Sciatic nerve (tissue), 2 donors: ENCODE measurements at regions not wholly inside any gene's neighbourhood (a gene's known extent, or its start where the extent isn't known, plus 50 kb on each side); places are given as distances from the start of the nearest gene placed in this dataset.
A peak's percentile ranks its signal among the peaks of the same experiment; 100 is the strongest.
"Not testable (repeated sequence)": the region's sequence is repeated elsewhere in the genome, so short reads cannot be mapped to it uniquely, and the experiment has no call there.

ENCODE experiments used
- ATAC-seq: fragments of 200-7000 bp; cut with Tn5 transposase; one replicate; pipeline ENCODE4 v1.9.1; 2020; ENCODE audit warnings: mild to moderate bottlenecking, moderate library complexity
- DNase-seq: peaks from one replicate; pipeline ENCODE4 v3.0.0-alpha.2; 2020; ENCODE audit warnings: low spot score
- intact Hi-C: fragments of 100-400 bp; cut with DNase I; formaldehyde crosslinking; loops from one replicate; pipeline ENCODE4 v1.14.2; 2022
- donor health status: DM: no; HTN: no; CAD: no.
- donor health status: DM: no; HTN: no; CAD: no.

DNA sequence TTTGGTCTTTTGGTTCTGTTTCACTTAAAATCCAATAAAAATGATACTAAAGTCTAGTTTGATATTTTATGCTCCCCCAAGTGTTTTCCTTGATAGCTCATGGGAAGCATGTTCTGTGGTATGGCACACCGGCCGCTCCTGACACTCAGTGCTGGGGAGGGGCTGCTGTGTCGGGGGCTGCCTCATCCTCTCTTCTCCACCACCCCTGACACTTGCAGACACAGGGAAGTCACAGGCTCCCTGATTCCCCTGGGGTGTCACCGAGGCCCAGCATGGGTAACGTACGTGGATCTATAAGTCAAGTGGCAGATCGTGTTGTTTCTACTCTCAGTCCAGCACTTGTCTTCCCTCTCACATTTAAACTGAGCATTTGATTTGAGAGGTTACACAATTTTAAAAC, 508.6 kb downstream of the TNS3 start:
- no peak for DNase-seq
- no peak for ATAC-seq
- intact Hi-C loops: no loop called here

DNA sequence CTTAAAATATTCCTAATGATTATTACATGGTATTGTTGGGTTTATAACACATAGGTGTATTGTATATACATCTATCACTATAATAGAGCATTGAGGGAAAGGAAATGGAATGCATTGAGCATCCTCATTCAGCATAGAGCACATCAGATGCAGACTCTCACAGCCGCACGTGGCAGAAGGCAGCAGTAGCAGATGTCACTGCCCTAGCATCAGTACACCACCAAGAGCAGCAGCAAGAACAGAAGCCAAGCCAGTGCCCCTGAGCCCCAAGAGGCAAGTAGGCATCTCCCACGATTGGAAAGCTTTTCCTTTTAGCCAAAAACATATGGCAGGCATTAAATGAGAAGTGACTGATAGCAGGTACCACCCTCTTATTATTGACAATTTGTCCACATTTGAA, 510.0 kb downstream of the TNS3 start:
- intact Hi-C loops: no loop called here
- ATAC-seq (no peak), DNase-seq (no peak)

DNA sequence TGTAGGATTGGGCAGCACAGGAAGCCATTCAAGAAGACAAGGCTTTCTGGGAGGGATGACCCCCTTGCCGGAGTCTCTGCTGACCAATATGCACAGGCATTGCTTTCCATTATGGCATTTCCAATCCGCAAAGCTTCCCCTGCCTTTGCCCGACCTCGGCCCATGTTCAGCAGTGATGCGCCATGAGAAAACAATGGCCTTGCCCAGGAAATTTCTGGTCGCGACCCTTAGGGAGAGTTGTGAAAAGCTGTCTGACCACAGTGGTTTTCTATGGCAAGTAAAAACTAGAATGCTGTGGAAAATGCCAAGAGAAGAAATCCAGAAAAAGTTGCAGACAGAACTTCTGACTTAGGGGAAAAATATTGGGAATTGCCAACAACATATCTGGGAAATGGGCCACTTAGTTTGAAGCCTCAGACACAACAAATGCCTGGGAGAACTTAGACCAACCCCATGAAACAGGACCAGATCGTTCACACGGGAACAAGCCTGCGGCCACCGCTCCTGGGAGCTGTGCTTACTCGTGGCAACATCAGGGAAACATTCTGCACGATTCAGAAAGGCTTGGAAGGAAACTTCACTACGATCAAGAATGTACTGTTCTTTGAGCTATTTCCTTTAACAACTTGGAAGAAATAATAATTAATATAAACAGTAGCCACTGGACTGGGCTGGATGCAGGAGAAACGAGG, 512.4 kb downstream of the TNS3 start:
- no peak for DNase-seq
- ATAC-seq: peak; percentile 71
- intact Hi-C loops: no loop called here

DNA sequence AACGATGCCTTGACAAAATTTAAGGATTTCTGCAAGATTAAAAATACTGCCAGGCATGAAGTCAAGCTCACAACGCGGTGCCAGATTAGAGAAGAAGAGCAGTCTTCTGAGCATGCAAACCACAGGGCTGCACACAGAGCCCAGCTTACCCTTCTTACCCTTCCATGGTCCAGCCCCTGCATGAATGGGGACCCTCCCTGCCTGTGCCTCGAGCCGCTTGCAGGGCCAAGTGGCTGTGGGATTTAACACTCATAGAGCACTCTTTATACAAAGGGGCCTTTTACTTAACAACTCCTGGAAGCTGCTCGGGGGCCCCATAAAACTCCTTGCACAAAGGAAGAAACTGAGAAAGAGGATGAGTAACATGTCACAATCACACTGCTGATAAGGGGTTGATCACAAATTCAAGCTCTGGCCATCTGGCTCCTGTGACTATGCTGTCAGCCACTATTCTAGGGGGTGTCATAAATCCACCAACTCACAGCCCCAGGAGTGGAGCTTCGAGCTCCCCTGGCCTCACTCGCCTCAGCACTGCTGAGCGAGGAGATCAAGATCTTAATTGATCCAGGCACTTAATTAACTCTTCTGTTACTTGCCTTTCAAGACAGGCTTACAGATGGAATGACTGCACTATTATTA, 514.8 kb downstream of the TNS3 start:
- no peak for DNase-seq
- no peak for ATAC-seq
- intact Hi-C loops: no loop called here

DNA sequence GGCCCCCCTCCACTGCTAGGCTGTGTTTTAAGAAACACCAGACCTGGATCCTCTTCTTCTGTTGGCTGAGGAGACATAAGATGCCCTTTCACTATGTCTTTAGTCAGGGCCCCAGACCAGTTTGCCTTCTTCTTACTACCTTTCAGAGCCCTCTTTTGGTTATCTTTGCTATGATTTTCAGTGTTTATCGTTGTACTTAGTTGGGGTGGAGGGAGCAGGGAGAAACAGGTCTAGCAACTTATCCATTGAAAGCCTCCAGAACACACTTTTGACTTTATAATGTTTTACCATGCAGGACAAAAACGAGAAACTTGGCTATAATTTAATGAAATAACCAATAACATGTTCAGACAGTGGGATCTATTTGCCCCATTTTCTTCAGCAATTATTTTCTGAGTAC, 525.2 kb downstream of the TNS3 start:
- no peak for ATAC-seq
- intact Hi-C loops: no loop called here
- no peak for DNase-seq

DNA sequence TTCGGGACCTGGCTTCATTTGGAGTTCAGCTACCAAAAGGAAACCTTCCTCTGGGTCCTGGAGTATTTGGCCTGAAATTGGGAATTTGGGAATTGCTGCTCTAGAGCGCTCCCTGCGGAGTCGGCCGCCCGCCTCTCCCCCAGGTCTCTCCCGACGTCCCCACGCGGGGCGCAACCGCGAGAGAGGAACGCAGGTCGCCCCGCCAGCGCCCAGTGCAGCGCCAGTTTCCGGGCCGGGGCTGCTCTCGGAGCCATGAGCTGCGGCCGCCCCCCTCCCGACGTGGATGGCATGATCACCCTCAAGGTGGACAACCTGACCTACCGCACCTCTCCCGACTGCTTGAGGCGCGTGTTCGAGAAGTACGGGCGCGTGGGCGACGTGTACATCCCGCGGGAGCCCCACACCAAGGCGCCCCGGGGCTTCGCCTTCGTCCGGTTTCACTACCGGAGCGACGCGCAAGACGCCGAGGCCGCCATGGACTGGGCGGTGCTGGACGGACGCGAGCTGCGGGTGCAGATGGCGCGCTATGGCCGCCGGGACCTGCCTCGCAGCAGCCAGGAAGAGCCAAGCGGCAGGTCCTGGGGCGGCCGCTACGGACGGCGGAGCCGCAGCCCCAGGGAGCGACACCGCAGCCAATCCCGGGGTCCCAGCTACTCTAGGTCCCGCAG, 529.2 kb downstream of the TNS3 start:
- intact Hi-C loops: not testable (repeated sequence)
- peak; percentile 42 for ATAC-seq

DNA sequence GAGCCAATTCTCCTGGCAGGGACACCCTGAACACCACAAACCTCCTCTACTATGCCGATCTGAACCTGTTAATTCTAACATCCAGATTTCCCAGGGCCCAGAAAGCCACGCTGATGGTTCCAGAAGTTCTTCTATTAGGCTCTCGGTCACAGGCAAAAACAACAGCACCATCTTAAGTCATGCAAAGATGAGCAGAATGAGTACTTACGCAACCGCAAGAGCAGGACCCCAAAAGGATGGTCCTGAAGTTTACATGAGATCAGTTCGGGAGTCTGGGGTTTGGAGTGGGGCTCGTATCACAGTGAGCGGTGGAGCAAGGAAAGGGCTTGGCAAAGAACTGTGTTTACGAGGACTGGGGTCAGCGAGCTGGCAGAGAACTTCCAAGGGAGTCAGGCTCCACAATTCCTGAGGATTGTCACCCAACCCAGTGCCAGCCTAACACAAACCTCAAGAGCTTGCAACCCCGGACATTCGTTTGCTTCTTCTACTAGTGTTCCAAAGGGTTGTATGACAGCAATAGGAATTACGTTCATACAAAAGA, 532.6 kb downstream of the TNS3 start:
- DNase-seq (no peak), ATAC-seq (no peak)
- intact Hi-C loops: no loop called here

More for the DNA sequence above, 529.2 kb downstream of the TNS3 start:
- not testable (repeated sequence) for DNase-seq

DNA sequence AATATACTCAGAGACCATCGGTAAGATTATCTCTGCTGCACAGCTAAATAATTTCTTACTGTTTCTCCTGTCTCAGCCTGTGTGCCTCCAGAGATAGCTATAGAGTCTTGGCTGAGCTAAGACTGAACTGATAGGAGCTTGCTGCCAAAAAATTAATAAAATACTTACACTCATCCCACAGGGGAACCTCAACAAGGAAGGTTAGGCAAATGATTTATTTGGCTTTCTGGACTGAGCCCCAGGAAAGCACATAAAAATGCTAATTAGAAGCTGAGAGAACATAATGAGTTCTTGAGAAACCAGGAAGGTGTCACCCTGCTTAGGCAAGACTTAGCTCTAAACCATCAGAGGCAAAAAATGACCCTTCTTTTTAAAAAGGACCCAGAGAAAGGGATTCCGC, 534.5 kb downstream of the TNS3 start:
- DNase-seq (no peak), ATAC-seq (peak; percentile 75)
- intact Hi-C loops: no loop called here

DNA sequence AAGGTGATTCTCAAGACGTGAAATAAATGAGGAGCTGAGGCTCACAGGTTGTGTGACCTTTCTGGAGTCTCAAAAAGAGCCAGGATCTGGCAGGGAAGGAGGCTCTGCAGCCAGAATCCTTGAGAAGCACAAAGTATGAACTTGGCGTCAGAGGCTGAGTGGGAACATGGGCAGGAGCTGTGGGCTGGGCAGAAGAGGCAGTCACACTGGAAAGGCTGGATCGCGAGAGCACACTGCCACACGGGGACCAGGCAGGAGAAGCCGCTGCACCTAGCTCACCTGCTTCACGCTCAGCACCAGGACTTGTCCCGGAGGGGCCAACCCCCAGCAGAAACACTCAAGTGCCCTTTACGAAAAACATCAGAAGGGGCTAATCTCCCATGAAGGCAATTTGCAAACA, 535.0 kb downstream of the TNS3 start:
- peak; percentile 28 for ATAC-seq
- no peak for DNase-seq
- intact Hi-C loops: no loop called here

DNA sequence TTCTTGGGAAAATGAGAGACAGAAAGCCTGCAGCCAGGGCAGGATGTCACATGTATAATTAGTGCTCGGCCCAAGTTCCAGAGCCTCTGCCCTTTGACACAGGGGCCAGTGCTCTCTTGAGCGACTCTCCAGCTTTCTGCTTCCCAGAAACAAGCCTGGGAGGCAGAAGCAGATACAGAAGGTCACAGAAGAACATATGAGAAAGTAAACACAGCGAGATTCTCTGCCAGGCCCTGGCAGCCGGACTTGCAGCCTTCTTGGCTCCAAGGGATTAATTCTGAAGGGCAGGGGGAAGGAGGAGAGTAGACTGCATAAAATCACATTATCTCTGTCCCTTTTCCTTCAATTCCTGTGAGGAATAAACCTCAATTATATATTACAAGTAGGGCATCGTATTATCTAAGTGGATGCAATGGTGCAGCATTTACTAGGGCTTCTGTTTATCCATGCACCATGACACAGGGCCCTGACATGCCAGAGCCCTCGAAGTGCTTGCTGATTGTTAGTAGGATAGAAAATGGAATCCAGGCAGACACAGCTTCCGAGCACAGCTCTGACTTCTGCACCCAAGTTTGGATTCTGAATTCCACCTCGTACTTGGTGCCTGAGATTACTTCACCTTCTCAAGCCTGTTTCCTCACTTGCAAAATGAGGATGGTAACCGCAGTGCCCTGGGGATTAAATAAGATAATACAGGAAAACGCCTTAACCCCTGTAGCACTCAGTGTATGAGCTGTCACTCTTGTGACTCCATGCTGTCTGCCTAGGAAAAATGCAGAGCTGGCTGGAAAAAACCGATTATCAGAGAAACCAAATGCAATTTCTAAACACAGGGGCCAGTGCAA, 536.5 kb downstream of the TNS3 start:
- intact Hi-C loops: no loop called here
- peak; percentile 64 for ATAC-seq
- DNase-seq: no peak

DNA sequence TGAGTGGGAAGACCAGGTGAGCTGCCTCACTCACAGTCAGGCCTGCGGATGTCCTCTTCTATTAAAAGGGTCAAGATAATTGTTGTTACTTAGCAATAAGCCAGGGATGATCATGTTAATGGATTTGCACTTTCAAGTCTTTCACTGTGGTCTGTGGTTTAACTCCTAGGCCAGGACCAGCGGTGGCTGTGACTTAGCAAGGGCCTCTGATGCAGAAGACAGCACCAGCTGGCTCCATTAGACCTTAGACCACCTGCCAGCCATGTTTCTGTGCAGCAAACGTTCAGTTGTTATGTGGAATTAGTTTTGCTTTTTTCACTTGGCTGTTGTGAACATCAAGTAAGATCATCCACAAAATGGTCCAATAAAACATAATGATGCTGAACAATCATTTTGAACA, 537.3 kb downstream of the TNS3 start:
- ATAC-seq (no peak), DNase-seq (no peak)
- intact Hi-C loops: no loop called here

DNA sequence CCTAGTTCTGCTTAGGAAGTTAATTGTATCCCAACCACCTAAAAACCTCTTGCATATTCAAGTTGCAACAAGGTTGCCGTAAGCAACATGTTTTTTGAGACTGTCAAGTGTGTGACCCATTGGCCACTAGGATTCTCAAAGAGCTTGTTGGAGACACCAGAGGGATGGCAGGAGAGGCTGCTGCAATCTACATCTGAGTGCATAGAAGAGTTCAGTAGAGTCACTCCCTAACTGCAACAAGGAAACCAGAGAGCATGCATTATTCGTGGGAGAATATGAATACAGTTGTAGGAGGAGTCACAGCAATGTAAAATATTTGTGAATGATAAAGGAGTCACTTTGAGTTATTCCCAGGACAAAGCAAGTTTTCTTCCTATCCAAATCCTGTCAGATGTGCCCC, 538.6 kb downstream of the TNS3 start:
- ATAC-seq: no peak
- intact Hi-C loops: no loop called here
- no peak for DNase-seq

DNA sequence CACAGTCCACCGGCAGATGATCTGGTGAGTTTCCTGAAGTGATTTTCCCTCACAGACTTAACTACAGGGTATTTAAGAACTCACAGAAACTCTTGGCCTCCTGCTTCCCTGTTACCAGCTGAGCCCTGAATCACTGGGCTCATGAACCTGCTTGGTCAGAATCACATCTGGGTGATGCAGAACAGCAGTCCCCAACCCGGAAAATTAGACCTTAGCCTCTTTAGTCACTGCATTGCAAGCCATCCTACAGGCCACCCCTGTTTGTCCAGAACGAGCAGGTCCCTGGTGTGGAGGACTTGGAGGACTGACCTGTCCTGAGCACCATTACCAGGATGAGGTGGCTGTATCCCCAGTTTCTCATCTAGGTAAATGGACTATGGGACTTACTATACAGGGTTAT, 539.2 kb downstream of the TNS3 start:
- intact Hi-C loops: no loop called here
- ATAC-seq (no peak), DNase-seq (no peak)

DNA sequence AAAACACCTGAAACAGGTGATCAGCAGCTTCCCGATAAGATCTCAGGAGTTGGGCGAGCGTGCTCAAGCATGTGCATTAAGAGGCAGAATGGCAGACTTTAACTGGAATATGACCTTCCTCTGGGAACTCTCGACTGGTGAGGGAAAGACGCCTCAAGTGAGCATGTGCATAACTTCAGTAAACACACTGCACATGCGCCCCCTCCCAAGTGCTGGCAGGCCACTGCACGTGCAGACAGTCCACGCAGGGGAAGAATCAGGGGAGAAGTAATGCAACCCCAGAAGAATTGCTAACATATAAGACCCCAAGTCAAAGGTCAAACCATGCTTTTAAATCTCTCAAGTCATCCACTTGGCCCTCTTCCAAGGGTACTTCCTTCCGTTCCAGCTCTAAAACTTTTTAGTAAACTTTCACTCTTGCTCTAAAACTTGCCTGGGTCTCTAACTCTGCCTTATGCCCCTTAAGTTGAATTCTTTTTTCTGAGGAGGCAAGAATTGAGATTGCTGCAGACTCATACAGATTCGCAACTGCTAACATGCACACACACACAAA, 541.0 kb downstream of the TNS3 start:
- DNase-seq (no peak), ATAC-seq (no peak)
- intact Hi-C loops: no loop called here

DNA sequence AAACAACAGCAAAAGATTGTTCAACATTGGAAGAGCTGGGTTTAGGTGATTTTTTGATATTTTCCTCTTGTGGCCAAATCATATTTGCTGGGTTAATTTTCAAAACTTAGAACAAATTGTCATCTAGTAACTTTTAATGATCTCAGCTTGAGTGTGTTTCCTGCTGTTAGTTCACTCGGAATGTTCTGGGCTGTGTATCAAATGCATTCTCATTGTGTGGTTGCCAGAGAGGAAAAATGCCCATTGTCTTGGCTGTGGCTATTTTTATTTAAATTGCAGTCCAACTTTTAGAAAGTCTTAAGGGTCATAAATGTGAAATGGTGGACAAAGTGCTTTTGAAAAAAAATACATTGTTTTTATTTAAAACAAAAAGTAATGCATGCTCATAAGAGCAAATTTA, 542.0 kb downstream of the TNS3 start:
- ATAC-seq: peak; percentile 47
- DNase-seq: no peak
- intact Hi-C loops: no loop called here

DNA sequence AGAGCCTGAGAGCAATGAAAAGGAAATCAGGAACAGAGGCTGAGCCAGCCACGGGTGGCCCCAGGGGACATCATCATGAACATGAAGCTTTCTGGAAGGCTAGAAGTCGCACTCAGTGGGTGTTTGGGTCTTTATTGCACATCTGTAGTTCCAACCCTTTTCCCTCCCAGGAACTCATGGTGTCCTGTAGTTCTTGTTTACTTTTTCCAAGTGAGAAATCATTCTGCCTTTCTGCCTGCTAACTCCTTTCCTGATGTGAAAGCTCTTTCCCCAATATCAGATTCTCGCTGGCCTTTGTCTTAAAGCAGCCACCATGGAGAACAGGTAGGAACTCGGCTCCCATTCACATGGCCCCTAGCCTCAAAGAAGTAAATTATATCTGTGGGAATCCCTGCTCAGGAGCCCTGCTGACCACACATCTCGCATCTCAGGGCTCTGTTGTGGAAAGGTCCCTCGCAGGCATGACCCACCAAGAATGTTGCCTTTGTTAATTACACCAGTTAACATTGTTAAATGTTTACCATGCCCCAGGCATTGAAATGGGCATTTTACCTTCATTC, 542.7 kb downstream of the TNS3 start:
- no peak for DNase-seq
- ATAC-seq: peak; percentile 13
- intact Hi-C loops: no loop called here

DNA sequence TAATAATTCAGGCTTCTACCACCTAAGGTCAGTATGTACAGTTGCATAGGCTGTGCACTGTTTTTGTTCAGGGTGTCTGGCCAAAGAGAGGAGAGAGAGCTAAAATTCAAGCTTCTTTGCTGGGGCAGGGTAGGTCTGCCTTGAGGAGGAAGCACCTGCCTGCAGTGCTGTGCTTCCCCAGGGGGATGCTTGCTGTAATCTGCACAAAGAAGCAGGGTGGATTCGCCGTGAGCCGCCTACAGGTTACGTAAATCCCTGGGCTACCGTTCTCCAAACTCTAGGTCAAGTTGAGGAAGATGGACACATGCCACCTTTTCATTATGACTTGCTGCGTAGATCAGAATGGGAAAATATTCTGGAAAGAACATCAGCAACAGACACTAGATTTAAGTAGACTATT, 543.3 kb downstream of the TNS3 start:
- ATAC-seq (peak; percentile 18), DNase-seq (no peak)
- intact Hi-C loops: no loop called here

DNA sequence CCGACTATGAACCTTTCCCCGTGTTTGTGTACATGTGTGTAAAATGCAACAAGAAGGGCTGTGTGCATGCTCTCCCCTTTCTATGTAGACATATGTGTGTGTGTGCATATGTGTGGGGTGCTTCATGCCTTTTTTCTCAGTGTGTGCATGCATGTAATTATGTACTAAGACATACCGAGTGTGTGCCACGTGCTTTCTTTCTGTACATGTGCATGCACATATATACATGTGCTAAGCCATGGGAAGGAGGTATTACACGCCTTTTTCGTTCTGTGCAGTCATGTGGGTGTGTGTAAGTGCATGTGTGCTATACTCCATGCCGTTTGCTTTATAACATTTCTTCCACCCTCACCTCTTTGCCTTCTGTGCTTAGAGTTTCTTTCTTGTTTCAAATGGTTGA, 544.3 kb downstream of the TNS3 start:
- DNase-seq (no peak), ATAC-seq (no peak)
- intact Hi-C loops: no loop called here

DNA sequence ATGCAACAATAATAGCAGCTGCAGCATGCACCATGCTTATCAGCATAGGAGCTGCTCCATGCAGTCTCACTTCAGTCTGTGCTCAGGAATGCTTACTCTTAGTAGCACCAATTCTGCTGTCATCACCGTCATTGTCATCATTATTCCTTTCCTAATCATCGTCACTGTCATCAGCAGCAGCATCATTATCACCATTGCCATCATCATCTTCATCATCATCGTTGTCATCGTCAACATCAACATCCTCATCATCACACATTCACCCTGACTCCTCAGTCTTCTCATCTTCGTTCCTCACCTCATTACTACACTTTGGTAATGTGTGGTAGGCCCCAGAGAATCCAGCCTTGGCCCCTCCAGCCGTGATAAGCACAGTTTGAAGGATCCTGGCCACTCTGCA, 545.0 kb downstream of the TNS3 start:
- no peak for DNase-seq
- intact Hi-C loops: no loop called here
- ATAC-seq: no peak
